ENCODE measurements at regions not wholly inside any gene's neighbourhood (a gene's known extent, or its start where the extent isn't known, plus 50 kb on each side); places are given as distances from the start of the nearest gene placed in this dataset.

- no CpG with 5 or more reads among the region's 1 CpG for whole genome bisulfite sequencing, 2 experiments (ENCODE audit: extremely low coverage in 2 of 2, insufficient read length in 1 of 2)
- Histone ChIP-seq H3K4me3 (ENCODE audit: insufficient read depth, low read depth, low read length) (no peak overlapping the region), H2BK20ac (ENCODE audit: low read depth, low read length) (no peak overlapping the region), H3K23ac (ENCODE audit: low read depth, low read length) (no peak overlapping the region), H2BK5ac (ENCODE audit: low read depth, low read length, poor library complexity, severe bottlenecking) (no peak overlapping the region), H3K27me3 (ENCODE audit: control insufficient read depth, insufficient read depth, low read length) (no peaks in the 10 kb centered on the region), H3K56ac (ENCODE audit: extremely low read depth, insufficient read depth, low read length) (no peak overlapping the region), H3K36me3 (ENCODE audit: control insufficient read depth, insufficient read depth, low read length) (no peaks in the 10 kb centered on the region), H2AK5ac (ENCODE audit: low read depth, low read length) (no peak overlapping the region), H4K20me1 (ENCODE audit: insufficient read depth, low read length) (no peaks in the 10 kb centered on the region), H3K9me3 (ENCODE audit: control insufficient read depth, insufficient read depth, low read length) (no peaks in the 10 kb centered on the region), H3K14ac (replicated peaks; ENCODE audit: low read depth, low read length) (no peak overlapping the region), H4K91ac (ENCODE audit: insufficient read depth, low read depth, low read length) (no peak overlapping the region), H3K27ac (ENCODE audit: insufficient read depth, low read length) (no peak overlapping the region), H4K5ac (ENCODE audit: low read depth, low read length) (no peak overlapping the region), H3K9ac (ENCODE audit: low read depth, low read length) (no peak overlapping the region), H2BK15ac (ENCODE audit: low read depth, low read length) (no peak overlapping the region), H3K4me2 (ENCODE audit: low read depth, low read length) (no peak overlapping the region), H3K4ac (ENCODE audit: low read depth, low read length) (no peak overlapping the region), H3K18ac (ENCODE audit: low read depth, low read length) (no peak overlapping the region), H3K79me1 (ENCODE audit: low read depth in 1 of 2, low read length in 2 of 2) (peaks cover 8 to 19% of the 10 kb centered on the region in 2 experiments), H4K8ac (ENCODE audit: low read depth in 2 of 2, low read length in 2 of 2) (no peak overlapping the region), H3K4me1 (ENCODE audit: control insufficient read depth, insufficient read depth, low read length) (no peaks in the 10 kb centered on the region), H2AK9ac (replicated peaks; ENCODE audit: low read depth, low read length, poor library complexity) (no peak overlapping the region), H3K9me1 (ENCODE audit: insufficient read depth, low read length) (no peaks in the 10 kb centered on the region), H2BK120ac (ENCODE audit: low read depth, low read length) (no peak overlapping the region), H2AFZ (replicated peaks; ENCODE audit: low read length, poor library complexity) (no peak overlapping the region)
- in situ Hi-C loops (cut with MboI; ENCODE audit: low sequenced_read_pairs): no loop called here
- intact Hi-C loops (cut with micrococcal nuclease): no loop called here
- ChIA-PET POLR2A (ENCODE audit: unreplicated experiment) (interaction anchor here (0.6 kb wide), 1 partner anchor 261 kb away, joined by 3 read pairs; no protein-coding TSS in a partner anchor), CTCF (interaction anchor here (1.4 kb wide), 1 partner anchor 276 kb away, joined by 5 read pairs; no protein-coding TSS in a partner anchor)
- ATAC-seq (ENCODE audit: low read depth) (no peak), DNase-seq (no peak)
- dilution Hi-C loops (cut with HindIII; ENCODE audit: low sequenced_read_pairs, unreplicated experiment): no loop called here
- no peak for TF ChIP-seq MAZ (IDR thresholded peaks at IDR 0.05; ENCODE audit: borderline replicate concordance, low read depth, low read length)
- no peak for TF ChIP-seq RCOR1 (IDR thresholded peaks at IDR 0.05; ENCODE audit: insufficient replicate concordance, low read length)
- TF ChIP-seq, protein P1, sequence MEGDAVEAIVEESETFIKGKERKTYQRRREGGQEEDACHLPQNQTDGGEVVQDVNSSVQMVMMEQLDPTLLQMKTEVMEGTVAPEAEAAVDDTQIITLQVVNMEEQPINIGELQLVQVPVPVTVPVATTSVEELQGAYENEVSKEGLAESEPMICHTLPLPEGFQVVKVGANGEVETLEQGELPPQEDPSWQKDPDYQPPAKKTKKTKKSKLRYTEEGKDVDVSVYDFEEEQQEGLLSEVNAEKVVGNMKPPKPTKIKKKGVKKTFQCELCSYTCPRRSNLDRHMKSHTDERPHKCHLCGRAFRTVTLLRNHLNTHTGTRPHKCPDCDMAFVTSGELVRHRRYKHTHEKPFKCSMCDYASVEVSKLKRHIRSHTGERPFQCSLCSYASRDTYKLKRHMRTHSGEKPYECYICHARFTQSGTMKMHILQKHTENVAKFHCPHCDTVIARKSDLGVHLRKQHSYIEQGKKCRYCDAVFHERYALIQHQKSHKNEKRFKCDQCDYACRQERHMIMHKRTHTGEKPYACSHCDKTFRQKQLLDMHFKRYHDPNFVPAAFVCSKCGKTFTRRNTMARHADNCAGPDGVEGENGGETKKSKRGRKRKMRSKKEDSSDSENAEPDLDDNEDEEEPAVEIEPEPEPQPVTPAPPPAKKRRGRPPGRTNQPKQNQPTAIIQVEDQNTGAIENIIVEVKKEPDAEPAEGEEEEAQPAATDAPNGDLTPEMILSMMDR (conservative IDR thresholded peaks at IDR 0.05; ENCODE audit: low read depth, low read length): no peak
- no peak for TF ChIP-seq MAFK (IDR thresholded peaks at IDR 0.05; ENCODE audit: low read depth, low read length)
- TF ChIP-seq BHLHE40 (IDR thresholded peaks at IDR 0.05; ENCODE audit: low read depth, low read length): no peak
- TF ChIP-seq POLR2A (IDR thresholded peaks at IDR 0.05; ENCODE audit: low read depth, low read length): no peak
- no peak for TF ChIP-seq CHD1 (IDR thresholded peaks at IDR 0.05; ENCODE audit: low read depth, low read length)
- no peak for TF ChIP-seq ELK1 (IDR thresholded peaks at IDR 0.05; ENCODE audit: borderline replicate concordance, low read depth, low read length)
- TF ChIP-seq MXI1 (IDR thresholded peaks at IDR 0.05; ENCODE audit: borderline replicate concordance, low read depth, low read length): no peak
- no peak for TF ChIP-seq FOS (IDR thresholded peaks at IDR 0.05; ENCODE audit: low read depth, low read length)
- TF ChIP-seq CEBPB (IDR thresholded peaks at IDR 0.05; ENCODE audit: low read depth, low read length): no peak
- TF ChIP-seq USF2 (IDR thresholded peaks at IDR 0.05; ENCODE audit: low read depth, low read length): no peak
- TF ChIP-seq RFX5 (IDR thresholded peaks at IDR 0.05; ENCODE audit: low read depth, low read length): no peak
- TF ChIP-seq RAD21 (IDR thresholded peaks at IDR 0.05; ENCODE audit: low read length): no peak
- no peak for TF ChIP-seq SMC3 (IDR thresholded peaks at IDR 0.05; ENCODE audit: low read depth, low read length)
- TF ChIP-seq NFE2L2 (IDR thresholded peaks at IDR 0.05; ENCODE audit: low read depth, low read length): no peak
- BruUV-seq (replicated peaks): no TSS peak
These were observed 66.0 kb upstream of the IRF2 start for GRCh38 chr4:184540307-184540706.
